GM12878 (cell line): ENCODE measurements at regions not wholly inside any gene's neighbourhood (a gene's known extent, or its start where the extent isn't known, plus 50 kb on each side); places are given as distances from the start of the nearest gene placed in this dataset.

Source experiments
- ATAC-seq: fragments of 200-7000 bp; cut with Tn5 transposase; 3 replicates; pipeline ENCODE4 v1.9.1; 2020; ENCODE audit warnings: mild to moderate bottlenecking, moderate library complexity
- BruUV-seq: library from RNA; stranded (reverse); fragments of 400-500 nt; replicated peaks from 2 replicates; lab custom pipeline; 2021; lab: Mats Ljungman, UMichigan
- CTCF ChIA-PET: fragments of 300-600 bp; sonication (Branson Sonifier 250); formaldehyde crosslinking; extraction: SDS; loops from one replicate; lab custom pipeline; 2021; ENCODE audit warnings: inconsistent platforms; lab: Yijun Ruan, JAX
- POLR2A ChIA-PET: fragments of 350-600 bp; formaldehyde crosslinking; extraction: SDS; loops from one replicate; lab custom pipeline; 2021; ENCODE audit warnings: inconsistent platforms; lab: Charles Lee
- RAD21 ChIA-PET: fragments of 300-600 bp; sonication (Branson Sonifier 250); formaldehyde crosslinking; loops from one replicate; lab custom pipeline; 2023; ENCODE audit warnings: antibody characterized with exemption; ENCODE audit not compliant: unreplicated experiment; lab: Charles Lee
- SMC1A ChIA-PET: fragments of 300-600 bp; sonication (Branson Sonifier 250); formaldehyde crosslinking; loops from one replicate; lab custom pipeline; 2023; ENCODE audit not compliant: unreplicated experiment, uncharacterized antibody; lab: Charles Lee
- DNase-seq: peaks from one replicate; pipeline ENCODE4 v3.0.0-alpha.2; 2011; ENCODE audit warnings: low read depth, low spot score
- FAIRE-seq: peaks from 3 replicates; lab custom pipeline; 2011; peaks lifted over from hg19 to GRCh38; lab: Jason Lieb, UNC
- H2AFZ ChIP-seq: 2 replicates; pipeline ENCODE4 v1.6.0; 2011; ENCODE audit warnings: low read depth, low read length, control low read depth; ENCODE audit not compliant: control insufficient read depth
- H3K27ac ChIP-seq: 2 replicates; pipeline ENCODE4 v1.5.1; 2011; ENCODE audit warnings: control low read depth; ENCODE audit not compliant: control insufficient read depth, insufficient read depth
- H3K27me3 ChIP-seq, 2 experiments: replicated peaks in 1 of 2; 2 replicates each; pipeline versions ENCODE4 v1.6.0 to v1.6.1; 2011; ENCODE audit warnings: low read length in 1 of 2; ENCODE audit not compliant: control insufficient read depth in 2 of 2, insufficient read depth in 2 of 2
- H3K36me3 ChIP-seq, 2 experiments: 2 replicates each; pipeline ENCODE4 v1.5.1; 2011; ENCODE audit warnings: low read length in 1 of 2; ENCODE audit not compliant: control insufficient read depth in 2 of 2, insufficient read depth in 2 of 2
- H3K4me1 ChIP-seq: 2 replicates; pipeline ENCODE4 v1.6.1; 2011; ENCODE audit warnings: mild to moderate bottlenecking, low read length, moderate library complexity, mixed read lengths; ENCODE audit not compliant: control insufficient read depth, insufficient read depth
- H3K4me2 ChIP-seq: 2 replicates; pipeline ENCODE4 v1.6.0; 2011; ENCODE audit warnings: control low read depth; ENCODE audit not compliant: control insufficient read depth, insufficient read depth
- H3K4me3 ChIP-seq: fragments of 200-600 bp; sonication (generic); 2 replicates; pipeline ENCODE4 v1.5.1; 2016
- H3K79me2 ChIP-seq: 2 replicates; pipeline ENCODE4 v1.6.0; 2011; ENCODE audit warnings: low read length; ENCODE audit not compliant: control insufficient read depth, insufficient read depth
- H3K9ac ChIP-seq: 2 replicates; pipeline ENCODE4 v1.8.0; 2011; ENCODE audit warnings: low read length, control low read depth, mixed read lengths; ENCODE audit not compliant: control insufficient read depth, insufficient read depth
- H3K9me3 ChIP-seq: replicated peaks from 3 replicates; pipeline ENCODE4 v1.5.1; 2011; ENCODE audit warnings: mild to moderate bottlenecking, low read length; ENCODE audit not compliant: control insufficient read depth, insufficient read depth
- H4K20me1 ChIP-seq: 2 replicates; pipeline ENCODE4 v1.6.0; 2011; ENCODE audit not compliant: control insufficient read depth, insufficient read depth
- BCLAF1 ChIP-seq: fragments of 450-650 bp; IDR thresholded peaks from 2 replicates; pipeline ENCODE4 v1.6.1; 2017; ENCODE audit warnings: antibody characterized with exemption, mild to moderate bottlenecking, moderate library complexity
- BRCA1 ChIP-seq: IDR thresholded peaks from 2 replicates; pipeline ENCODE4 v1.6.1; 2011; ENCODE audit warnings: low read depth, low read length, improper control_type of control experiment
- CHD2 ChIP-seq: IDR thresholded peaks from 2 replicates; pipeline ENCODE4 v1.6.1; 2011; ENCODE audit warnings: low read depth, low read length, improper control_type of control experiment, borderline replicate concordance
- DPF2 ChIP-seq: fragments of 450-650 bp; IDR thresholded peaks from 2 replicates; pipeline ENCODE4 v1.6.1; 2017; ENCODE audit warnings: mild to moderate bottlenecking
- FOS ChIP-seq: IDR thresholded peaks from 3 replicates; pipeline ENCODE4 v1.6.1; 2011; ENCODE audit warnings: borderline replicate concordance; ENCODE audit not compliant: insufficient read length; ENCODE audit errors: extremely low read depth
- GATAD2B ChIP-seq: fragments of 450-650 bp; conservative IDR thresholded peaks from 2 replicates; pipeline ENCODE4 v1.6.1; 2017; ENCODE audit warnings: low read depth, mild to moderate bottlenecking, moderate library complexity
- HDAC2 ChIP-seq: fragments of 200-600 bp; sonication (generic); IDR thresholded peaks from 2 replicates; pipeline ENCODE4 v1.6.1; 2017
- IKZF2 ChIP-seq, 2 experiments: fragments of 450-650 bp; IDR thresholded peaks; 2 replicates each; pipeline ENCODE4 v1.6.1; 2017; ENCODE audit warnings: mild to moderate bottlenecking in 2 of 2, moderate library complexity in 2 of 2
- MLLT1 ChIP-seq: fragments of 450-650 bp; IDR thresholded peaks from 2 replicates; pipeline ENCODE4 v1.6.1; 2016; ENCODE audit warnings: mild to moderate bottlenecking
- MYC ChIP-seq: IDR thresholded peaks from 2 replicates; pipeline ENCODE4 v1.6.1; 2011; ENCODE audit warnings: mild to moderate bottlenecking, low read length, moderate library complexity, inconsistent platforms; ENCODE audit not compliant: insufficient read depth, insufficient replicate concordance, insufficient read length, severe bottlenecking
- POLR2A ChIP-seq: IDR thresholded peaks from 2 replicates; pipeline ENCODE4 v1.6.1; 2011; ENCODE audit warnings: low read depth, mild to moderate bottlenecking, low read length
- SRF ChIP-seq, 2 experiments: IDR thresholded peaks; 2 replicates each; pipeline ENCODE4 v1.6.1; 2011; ENCODE audit warnings: low read depth in 2 of 2, low read length in 2 of 2, mild to moderate bottlenecking in 1 of 2, moderate library complexity in 1 of 2
- YBX1 ChIP-seq: fragments of 450-650 bp; IDR thresholded peaks from 2 replicates; pipeline ENCODE4 v1.6.1; 2016; ENCODE audit warnings: antibody characterized with exemption
- ZNF384 ChIP-seq: IDR thresholded peaks from 2 replicates; pipeline ENCODE4 v1.6.1; 2012; ENCODE audit warnings: low read depth, mild to moderate bottlenecking, low read length, improper control_type of control experiment, borderline replicate concordance
- ZNF622 ChIP-seq: fragments of 450-650 bp; IDR thresholded peaks from 2 replicates; pipeline ENCODE4 v1.6.1; 2017; ENCODE audit warnings: mild to moderate bottlenecking, inconsistent platforms
- WGBS: methylation state at CpG from one replicate; pipeline ENCODE4 v1.1.6; 2016; ENCODE audit warnings: low lambda C conversion rate; ENCODE audit not compliant: insufficient replicate concordance, insufficient coverage; ENCODE audit errors: missing lambda C conversion rate; 5-methylcytosine and 5-hydroxymethylcytosine counted together
- in situ Hi-C: fragments of 300-500 bp; cut with MboI; formaldehyde crosslinking; loops from 9 replicates; pipeline ENCODE4 v1.14.3; 2018; ENCODE audit warnings: mixed read lengths
- intact Hi-C: fragments of 100-400 bp; cut with micrococcal nuclease; formaldehyde crosslinking; loops from one replicate; pipeline ENCODE4 v1.14.2; 2022; ENCODE audit not compliant: unreplicated experiment

- ChIA-PET CTCF (interaction anchor here (0.6 kb wide), 1 partner anchor 17 kb away, joined by 3 read pairs; no protein-coding TSS in a partner anchor), SMC1A (no interaction called here), RAD21 (no interaction called here), POLR2A (no interaction called here)
- H4K20me1 ChIP-seq: no peaks in the 10 kb centered on the region
- no peak overlapping the region for H3K4me3 ChIP-seq
- intact Hi-C loops (no loop called here), in situ Hi-C loops (no loop called here)
- ATAC-seq (no peak), FAIRE-seq (no peak), DNase-seq (no peak)
- no peak overlapping the region for H3K27ac ChIP-seq
- TF ChIP-seq ZNF384 (no peak), YBX1 (no peak), MLLT1 (no peak), DPF2 (no peak), HDAC2 (no peak), ZNF622 (no peak), CHD2 (no peak), BRCA1 (no peak), BCLAF1 (no peak), MYC (no peak), IKZF2 (IDR thresholded peaks at IDR 0.05) (no peak), SRF (IDR thresholded peaks at IDR 0.05; ENCODE audit: low read depth in 2 of 2, low read length in 2 of 2) (no peak), FOS (no peak), GATAD2B (no peak), POLR2A (no peak)
- no peak overlapping the region for H3K4me2 ChIP-seq
- no peaks in the 10 kb centered on the region for H3K4me1 ChIP-seq
- H2AFZ ChIP-seq: no peak overlapping the region
- H3K79me2 ChIP-seq: no peaks in the 10 kb centered on the region
- no TSS peak for BruUV-seq
- H3K9me3 ChIP-seq: no peaks in the 10 kb centered on the region
- no peaks in the 10 kb centered on the region for H3K27me3 ChIP-seq
- H3K9ac ChIP-seq: no peak overlapping the region
- H3K36me3 ChIP-seq: no peaks in the 10 kb centered on the region
- WGBS: 61% methylated on average over 3 of the region's 3 CpGs
Observed at GRCh38 chr7:49707891-49708290, 65.5 kb upstream of the VWC2 start.
